GM12891 (cell line): ENCODE measurements at regions not wholly inside any gene's neighbourhood (a gene's known extent, or its start where the extent isn't known, plus 50 kb on each side); places are given as distances from the start of the nearest gene placed in this dataset.

Experiments used
- DNase-seq: peaks from one replicate; pipeline ENCODE4 v3.0.0; 2011; ENCODE audit warnings: low spot score; ENCODE audit not compliant: insufficient read length
- FAIRE-seq: peaks from 2 replicates; lab custom pipeline; 2011; peaks lifted over from hg19 to GRCh38; lab: Jason Lieb, UNC
- PAX5 ChIP-seq: IDR thresholded peaks from 2 replicates; pipeline ENCODE4 v1.6.1; 2011; ENCODE audit warnings: low read length, moderate library complexity, mild to moderate bottlenecking; ENCODE audit not compliant: insufficient read depth, severe bottlenecking
- POLR2A ChIP-seq: IDR thresholded peaks from 2 replicates; pipeline ENCODE4 v1.6.1; 2011; ENCODE audit warnings: low read depth, low read length, control low read depth
- POLR2AphosphoS5 ChIP-seq: IDR thresholded peaks from 2 replicates; pipeline ENCODE4 v1.6.1; 2011; ENCODE audit warnings: low read depth, low read length, control low read depth
- POU2F2 ChIP-seq: IDR thresholded peaks from 2 replicates; pipeline ENCODE4 v1.6.1; 2011; ENCODE audit warnings: low read depth, mild to moderate bottlenecking, control low read depth, low read length, moderate library complexity
- SPI1 ChIP-seq: IDR thresholded peaks from 2 replicates; pipeline ENCODE4 v1.6.1; 2011; ENCODE audit warnings: low read depth, low read length, control low read depth
- TAF1 ChIP-seq: IDR thresholded peaks from 2 replicates; pipeline ENCODE4 v1.6.1; 2011; ENCODE audit warnings: low read depth, low read length, control low read depth

DNA sequence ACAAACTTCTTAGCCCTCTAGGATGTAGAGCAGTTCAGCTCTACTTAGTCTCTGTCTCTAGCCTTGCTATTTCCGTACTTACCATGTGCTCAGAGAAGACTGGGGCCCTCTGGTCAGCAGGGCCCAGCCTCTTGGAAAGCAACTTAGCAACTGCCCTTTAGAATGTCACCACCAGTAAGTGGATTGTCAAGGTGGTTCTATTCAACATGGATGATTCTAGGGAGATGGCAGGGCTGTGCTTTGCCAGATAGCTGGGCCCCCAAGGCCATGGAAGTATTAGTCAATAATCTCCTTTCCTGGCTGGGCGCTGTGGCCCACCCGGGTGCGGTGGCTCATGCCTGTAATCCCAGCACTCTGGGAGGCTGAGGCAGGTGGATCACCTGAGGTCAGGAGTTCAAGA lies 177.6 kb upstream of the MVB12B start:
- FAIRE-seq: no peak
- TF ChIP-seq PAX5 (no peak), TAF1 (no peak), SPI1 (no peak), POLR2A (no peak), POLR2AphosphoS5 (no peak), POU2F2 (no peak)

DNA sequence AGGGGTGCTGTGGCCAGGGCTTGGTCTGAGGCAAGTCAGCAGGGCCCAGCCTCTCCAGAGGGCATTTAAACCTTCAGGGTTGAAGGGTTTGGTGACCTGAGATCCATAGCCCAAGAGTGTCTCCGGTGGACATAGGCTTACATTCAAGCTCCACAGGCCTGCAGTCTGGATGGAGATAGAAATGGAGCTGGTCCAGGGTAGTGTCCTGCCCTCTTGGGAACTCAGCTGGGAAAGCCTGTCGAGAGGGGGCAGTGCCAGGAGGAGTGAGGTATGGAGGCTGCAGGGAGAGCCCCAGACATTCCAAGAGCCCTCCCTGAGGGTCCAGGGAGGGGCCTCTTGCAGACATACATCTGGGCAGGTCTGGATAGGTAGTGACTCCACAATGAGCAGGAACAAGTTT lies 177.0 kb upstream of the MVB12B start:
- TF ChIP-seq PAX5 (no peak), TAF1 (no peak), POLR2A (no peak), POLR2AphosphoS5 (no peak), SPI1 (no peak), POU2F2 (no peak)
- DNase-seq (no peak), FAIRE-seq (no peak)

More for the DNA sequence above, 177.6 kb upstream of the MVB12B start:
- DNase-seq: no peak

DNA sequence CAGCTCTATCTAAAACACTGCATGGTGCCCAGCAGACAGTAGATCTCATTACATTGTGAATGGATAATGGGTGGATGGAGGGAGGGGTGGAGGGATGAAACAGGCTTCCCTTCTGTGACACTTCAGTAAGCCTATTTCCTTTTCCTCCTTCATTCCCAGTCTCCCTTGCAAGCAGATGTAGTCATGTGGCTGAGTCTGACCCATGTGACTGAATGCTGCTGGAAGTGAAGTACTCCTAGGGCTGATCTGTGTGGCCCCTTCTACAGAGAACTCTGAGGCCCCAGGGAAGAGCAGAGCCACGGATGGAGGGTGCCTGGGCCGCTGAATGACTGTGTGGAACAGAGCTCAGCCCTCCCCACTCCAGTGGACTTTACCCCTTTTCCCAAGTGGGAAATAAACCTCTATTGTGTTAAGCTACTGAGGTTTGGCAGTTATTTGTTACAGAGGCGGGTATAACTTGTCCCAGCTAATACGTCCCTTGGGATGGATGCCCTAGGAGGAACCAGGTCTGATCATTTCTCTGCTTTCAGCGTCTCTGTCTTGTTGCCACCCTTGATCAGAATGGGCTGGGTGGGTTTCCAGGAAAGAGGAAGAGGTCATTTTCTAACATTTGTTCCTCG lies 176.1 kb upstream of the MVB12B start:
- no peak for TF ChIP-seq TAF1
- TF ChIP-seq POLR2AphosphoS5: no peak
- no peak for TF ChIP-seq POLR2A
- TF ChIP-seq SPI1: no peak
- TF ChIP-seq POU2F2: no peak
- no peak for TF ChIP-seq PAX5
- no peak for FAIRE-seq

DNA sequence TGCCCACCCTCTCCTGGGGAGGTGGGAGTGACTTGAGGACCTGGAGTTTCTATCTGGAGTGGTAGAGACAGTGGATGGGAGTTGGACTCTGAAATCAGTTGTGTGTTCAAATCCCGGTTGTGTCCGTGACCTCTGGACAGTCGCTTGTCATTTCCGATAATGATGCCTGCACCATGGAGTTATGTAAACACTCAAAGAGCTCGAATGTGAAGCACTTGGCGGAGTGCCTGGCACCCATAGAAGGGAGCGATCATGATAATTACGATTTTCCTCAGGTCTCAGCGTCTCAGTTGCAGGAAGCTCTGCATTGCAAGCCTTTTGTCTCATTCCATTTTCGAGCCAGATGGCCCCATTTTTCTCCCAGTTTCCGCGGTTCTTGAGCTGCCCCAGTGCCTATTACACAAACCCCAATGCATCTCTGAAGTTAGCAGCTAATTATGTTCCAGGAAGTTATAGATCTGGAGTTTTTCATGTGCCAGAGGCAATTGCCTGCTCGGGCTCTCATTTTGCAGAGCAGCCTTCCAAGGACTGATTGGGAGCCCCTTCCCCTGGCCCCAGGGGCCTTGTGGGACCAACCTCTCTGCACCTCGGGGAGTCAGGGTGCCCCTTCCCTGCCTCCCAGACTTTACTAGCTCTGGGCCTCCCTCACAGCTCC lies 175.5 kb upstream of the MVB12B start:
- TF ChIP-seq POU2F2 (no peak), SPI1 (no peak)
- DNase-seq (no peak), FAIRE-seq (no peak)

More for the DNA sequence above, 176.1 kb upstream of the MVB12B start:
- DNase-seq: no peak

DNA sequence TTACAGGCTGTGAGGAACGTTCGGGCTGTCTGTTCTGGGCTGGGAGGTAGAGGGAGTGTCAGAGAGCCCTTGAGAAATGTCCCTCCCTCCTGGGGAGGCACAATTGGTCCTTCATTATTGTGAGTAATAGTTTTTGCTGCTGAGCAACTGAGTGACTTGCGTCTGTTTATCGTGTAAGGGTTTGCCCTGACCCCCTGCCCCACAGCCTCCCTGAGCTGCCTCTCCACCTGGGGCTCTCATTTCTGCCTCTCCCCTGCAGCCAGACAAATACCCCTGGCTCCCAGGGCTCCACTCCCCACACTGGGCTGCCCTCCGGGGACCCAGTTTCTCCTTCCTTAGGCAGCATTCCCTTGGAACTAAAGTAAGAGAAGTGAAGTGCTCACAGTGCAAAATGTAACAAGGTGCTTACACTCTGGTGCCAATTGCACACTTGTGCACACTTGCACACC lies 174.9 kb upstream of the MVB12B start:
- no peak for DNase-seq
- TF ChIP-seq POLR2AphosphoS5 (no peak), POLR2A (no peak), PAX5 (no peak), TAF1 (no peak), SPI1 (no peak), POU2F2 (no peak)
- FAIRE-seq: no peak

DNA sequence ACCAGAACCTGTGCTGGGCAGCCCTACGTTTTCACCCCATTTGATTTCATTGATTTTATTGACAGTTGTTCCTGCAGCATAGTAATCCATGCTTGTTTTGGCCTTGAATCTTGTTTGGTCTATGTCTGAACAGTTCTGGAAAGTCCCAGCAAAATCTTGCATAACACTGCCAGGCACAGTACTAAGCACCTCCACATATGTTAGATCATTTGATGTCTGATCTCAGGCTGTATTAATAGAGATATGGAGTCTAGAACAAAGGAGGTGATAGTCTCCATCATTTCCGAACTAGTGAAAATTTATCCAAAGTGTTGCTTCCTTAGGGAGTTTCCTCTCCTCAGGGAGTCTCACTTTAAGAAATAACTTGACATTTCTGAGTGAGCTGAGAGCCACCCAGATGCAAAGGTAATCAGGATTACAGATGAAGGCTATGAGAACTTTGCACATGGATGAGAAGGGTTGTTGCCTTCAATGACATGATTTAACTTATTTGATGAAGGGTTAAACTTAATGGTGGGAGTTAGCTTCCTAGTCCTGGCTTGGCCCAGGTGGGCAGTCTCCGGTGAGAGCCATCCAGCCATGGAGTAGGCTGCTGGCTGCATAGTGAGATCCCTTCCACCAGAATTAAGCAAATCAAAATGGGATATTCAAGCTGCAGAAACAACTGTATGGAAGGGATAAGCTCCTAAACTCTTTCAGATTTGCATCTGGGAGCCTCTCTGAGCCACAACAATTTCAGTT lies 173.8 kb upstream of the MVB12B start:
- DNase-seq: no peak
- FAIRE-seq: no peak
- no peak for TF ChIP-seq POU2F2

DNA sequence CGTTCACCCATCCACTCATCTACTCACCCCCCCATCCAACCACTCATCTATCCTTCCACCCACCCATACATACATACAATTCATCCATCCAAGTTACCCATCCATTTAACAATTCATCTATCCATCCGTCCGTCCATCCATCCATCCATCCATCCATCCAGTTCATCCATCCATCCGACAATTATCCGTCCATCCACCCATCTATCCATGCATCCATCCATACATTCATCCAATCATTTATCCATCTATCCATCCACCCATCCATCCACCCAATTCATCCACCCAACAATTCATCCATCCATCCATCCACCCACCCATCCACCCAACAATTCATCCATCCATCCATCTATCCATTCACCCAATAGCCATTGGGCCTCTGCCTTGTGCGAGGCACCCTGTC lies 173.2 kb upstream of the MVB12B start:
- TF ChIP-seq SPI1 (no peak), POU2F2 (no peak), POLR2A (no peak), POLR2AphosphoS5 (no peak), PAX5 (no peak), TAF1 (no peak)
- DNase-seq (no peak), FAIRE-seq (no peak)

DNA sequence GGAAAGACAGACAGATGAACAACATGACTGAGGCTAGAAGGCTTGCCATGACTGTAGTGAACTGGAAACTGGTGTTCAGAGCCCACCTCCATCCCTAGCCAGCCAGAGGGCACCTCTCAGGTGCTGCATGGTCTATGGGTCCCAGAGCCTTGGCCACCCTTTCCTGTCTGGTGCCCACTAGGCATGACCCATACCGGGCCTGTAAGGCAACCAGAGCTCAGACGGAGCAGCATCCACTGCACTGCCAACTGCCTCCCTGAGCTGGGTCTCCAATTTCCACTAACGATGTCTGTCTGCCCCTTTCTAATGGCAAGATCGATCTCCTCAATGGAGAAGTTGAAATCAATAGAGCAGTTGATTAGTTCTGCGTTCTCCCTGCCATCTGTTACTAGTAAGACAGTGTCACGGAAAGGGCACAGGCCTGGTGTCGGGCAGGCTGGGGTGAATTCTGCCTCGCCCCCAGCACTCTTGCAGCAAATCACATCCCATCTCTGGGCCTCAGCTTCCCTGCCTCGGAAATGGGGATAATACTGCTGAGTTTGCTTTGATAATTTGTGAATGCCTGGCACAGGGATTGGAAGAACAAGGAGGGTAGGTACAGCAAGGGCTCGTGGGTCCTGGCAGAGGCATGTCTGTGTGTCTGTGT lies 172.3 kb upstream of the MVB12B start:
- DNase-seq: no peak
- TF ChIP-seq POLR2AphosphoS5 (no peak), SPI1 (no peak), PAX5 (no peak), POU2F2 (no peak), TAF1 (no peak), POLR2A (no peak)
- FAIRE-seq: no peak

DNA sequence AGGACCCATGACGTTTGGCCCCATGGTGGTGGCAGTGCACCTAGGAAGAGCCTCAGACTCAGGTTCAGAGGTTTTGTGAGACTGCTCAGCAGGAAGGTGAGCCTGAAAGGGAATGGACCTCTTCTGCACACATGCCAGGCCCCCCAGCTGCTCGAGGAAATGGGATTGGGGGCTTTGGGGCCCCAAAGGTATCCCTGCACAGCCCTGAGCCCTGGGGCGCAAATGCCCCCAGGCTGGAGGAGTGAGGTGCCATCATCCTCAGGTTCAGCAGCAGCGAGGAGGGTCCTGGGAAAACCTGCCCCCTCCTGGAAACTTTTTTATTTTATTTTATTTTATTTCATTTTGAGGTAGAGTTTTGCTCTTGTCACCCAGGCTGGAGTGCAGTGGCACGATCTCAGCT lies 171.8 kb upstream of the MVB12B start:
- no peak for FAIRE-seq
- TF ChIP-seq POLR2AphosphoS5 (no peak), POU2F2 (no peak), TAF1 (no peak), SPI1 (no peak), PAX5 (no peak), POLR2A (no peak)
- no peak for DNase-seq
